HuH-7 (cell line): ENCODE measurements at regions not wholly inside any gene's neighbourhood (a gene's known extent, or its start where the extent isn't known, plus 50 kb on each side); places are given as distances from the start of the nearest gene placed in this dataset.

Experiments used
- DNase-seq: peaks from one replicate; pipeline ENCODE4 v3.0.0; 2011; ENCODE audit warnings: low spot score

DNA sequence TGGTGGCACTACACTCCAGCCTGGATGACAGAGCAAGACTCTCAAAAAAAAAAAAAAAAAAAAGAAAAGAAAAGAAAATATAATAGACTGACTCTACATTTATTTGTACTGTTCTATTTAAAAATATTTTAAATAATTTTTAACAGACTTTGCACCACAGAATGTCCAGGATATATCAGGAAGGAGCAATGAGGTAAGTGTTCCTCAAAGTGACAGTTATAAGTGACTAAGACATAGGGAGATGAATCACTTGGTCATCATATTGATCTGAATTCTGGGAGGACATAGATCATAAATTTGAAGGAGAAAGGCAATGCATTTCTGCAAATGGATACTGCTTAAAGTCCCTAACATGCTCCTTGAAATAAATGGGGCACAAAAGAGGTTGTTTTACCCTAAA lies 221.5 kb downstream of the KCNC2 start:
- no peak for DNase-seq
